Keratinocyte (primary cell): ENCODE measurements at regions not wholly inside any gene's neighbourhood (a gene's known extent, or its start where the extent isn't known, plus 50 kb on each side); places are given as distances from the start of the nearest gene placed in this dataset.

Experiments
- DNase-seq: peaks from one replicate; pipeline ENCODE4 v3.0.0-alpha.2; 2011; ENCODE audit warnings: low read depth, missing footprints, low spot score
- FAIRE-seq: peaks from 2 replicates; lab custom pipeline; 2011; peaks lifted over from hg19 to GRCh38; lab: Jason Lieb, UNC
- H2AFZ ChIP-seq: 2 replicates; pipeline ENCODE4 v1.6.0; 2012; ENCODE audit warnings: low read length, control low read depth, inconsistent platforms; ENCODE audit not compliant: control insufficient read depth
- H3K27ac ChIP-seq: 2 replicates; pipeline ENCODE4 v1.5.1; 2011; ENCODE audit warnings: low read length; ENCODE audit not compliant: control insufficient read depth, insufficient read depth
- H3K27me3 ChIP-seq: 3 replicates; pipeline ENCODE4 v1.6.0; 2011; ENCODE audit warnings: low read length; ENCODE audit not compliant: control insufficient read depth, insufficient read depth; ENCODE audit errors: extremely low read depth
- H3K36me3 ChIP-seq, 2 experiments: 2 replicates in 1 of 2; 3 replicates in 1 of 2; pipeline ENCODE4 v1.5.1; 2011; ENCODE audit warnings: low read length in 2 of 2, mild to moderate bottlenecking in 1 of 2; ENCODE audit not compliant: control insufficient read depth in 2 of 2, insufficient read depth in 2 of 2; ENCODE audit errors: extremely low read depth in 1 of 2
- H3K4me1 ChIP-seq: 3 replicates; pipeline ENCODE4 v1.5.1; 2011; ENCODE audit warnings: low read length; ENCODE audit not compliant: control insufficient read depth, insufficient read depth; ENCODE audit errors: extremely low read depth
- H3K4me2 ChIP-seq: 3 replicates; pipeline ENCODE4 v1.6.0; 2011; ENCODE audit warnings: low read depth, low read length; ENCODE audit not compliant: control insufficient read depth, insufficient read depth; ENCODE audit errors: extremely low read depth
- H3K4me3 ChIP-seq, 3 experiments: fragments of 200-600 bp in 1 of 3; sonication (generic) in 1 of 3; 2 replicates in 2 of 3; 3 replicates in 1 of 3; pipeline ENCODE4 v1.5.1; 2011 to 2016; ENCODE audit warnings: low read length in 3 of 3, mild to moderate bottlenecking in 3 of 3, control low read depth in 2 of 3, inconsistent platforms in 1 of 3, low read depth in 1 of 3, mixed read lengths in 1 of 3, mixed run types in 1 of 3, moderate library complexity in 1 of 3; ENCODE audit not compliant: control insufficient read depth in 2 of 3, insufficient read depth in 2 of 3; ENCODE audit errors: extremely low read depth in 1 of 3
- H3K79me2 ChIP-seq: 2 replicates; pipeline ENCODE4 v1.6.0; 2012; ENCODE audit warnings: low read length; ENCODE audit not compliant: control insufficient read depth, insufficient read depth
- H3K9ac ChIP-seq: 3 replicates; pipeline ENCODE4 v1.6.0; 2011; ENCODE audit warnings: low read length; ENCODE audit not compliant: control insufficient read depth, insufficient read depth; ENCODE audit errors: extremely low read depth
- H3K9me1 ChIP-seq: 3 replicates; pipeline ENCODE4 v1.6.0; 2011; ENCODE audit warnings: low read length; ENCODE audit not compliant: control insufficient read depth, insufficient read depth; ENCODE audit errors: extremely low read depth
- H3K9me3 ChIP-seq: 2 replicates; pipeline ENCODE4 v1.5.1; 2012; ENCODE audit warnings: low read depth, low read length; ENCODE audit not compliant: control insufficient read depth
- H4K20me1 ChIP-seq: 3 replicates; pipeline ENCODE4 v1.6.0; 2011; ENCODE audit warnings: low read length; ENCODE audit not compliant: control insufficient read depth, insufficient read depth; ENCODE audit errors: extremely low read depth
- CTCF ChIP-seq, 3 experiments: IDR thresholded peaks in 1 of 3; conservative IDR thresholded peaks in 1 of 3; optimal IDR thresholded peaks in 1 of 3; 2 replicates in 2 of 3; 3 replicates in 1 of 3; pipeline versions ENCODE3 to v1.5.1; 2011; ENCODE audit warnings: low read length in 3 of 3, mild to moderate bottlenecking in 3 of 3, moderate library complexity in 2 of 3, control low read depth in 1 of 3, inconsistent platforms in 1 of 3; ENCODE audit not compliant: insufficient read depth in 2 of 3; ENCODE audit errors: extremely low read depth in 1 of 3
- EZH2 ChIP-seq: IDR thresholded peaks from one replicate; pipeline ENCODE4 v1.6.1; 2012; ENCODE audit warnings: inconsistent platforms, mild to moderate bottlenecking, low read length, moderate library complexity
- dilution Hi-C: fragments of 300-500 bp; cut with MboI; formaldehyde crosslinking; loops from one replicate; pipeline ENCODE4 v1.7.0; 2020; ENCODE audit warnings: low sequenced_read_pairs; ENCODE audit not compliant: extremely low pct_ligation_motif_present

- H2AFZ ChIP-seq: no peak overlapping the region
- H3K4me2 ChIP-seq: no peak overlapping the region
- H3K9me1 ChIP-seq: no peaks in the 10 kb centered on the region
- H3K4me1 ChIP-seq: peaks cover 9% of the 10 kb centered on the region
- H3K9me3 ChIP-seq: no peaks in the 10 kb centered on the region
- no peak for FAIRE-seq
- H3K27me3 ChIP-seq: no peaks in the 10 kb centered on the region
- H3K79me2 ChIP-seq: no peaks in the 10 kb centered on the region
- no peak for DNase-seq
- no peak overlapping the region for H3K4me3 ChIP-seq
- dilution Hi-C loops: no loop called here
- no peak overlapping the region for H3K9ac ChIP-seq
- H3K36me3 ChIP-seq: no peaks in the 10 kb centered on the region
- no peak overlapping the region for H3K27ac ChIP-seq
- TF ChIP-seq CTCF (optimal IDR thresholded peaks at IDR 0.05 in 1 of 3, IDR thresholded peaks at IDR 0.05 in 1 of 3, conservative IDR thresholded peaks at IDR 0.05 in 1 of 3; ENCODE audit: extremely low read depth in 1 of 3, insufficient read depth in 2 of 3, low read length in 3 of 3): no peak
- no peaks in the 10 kb centered on the region for H4K20me1 ChIP-seq
These were observed 142.6 kb downstream of the INHBB start for GRCh38 chr2:120488531-120488930.

DNA sequence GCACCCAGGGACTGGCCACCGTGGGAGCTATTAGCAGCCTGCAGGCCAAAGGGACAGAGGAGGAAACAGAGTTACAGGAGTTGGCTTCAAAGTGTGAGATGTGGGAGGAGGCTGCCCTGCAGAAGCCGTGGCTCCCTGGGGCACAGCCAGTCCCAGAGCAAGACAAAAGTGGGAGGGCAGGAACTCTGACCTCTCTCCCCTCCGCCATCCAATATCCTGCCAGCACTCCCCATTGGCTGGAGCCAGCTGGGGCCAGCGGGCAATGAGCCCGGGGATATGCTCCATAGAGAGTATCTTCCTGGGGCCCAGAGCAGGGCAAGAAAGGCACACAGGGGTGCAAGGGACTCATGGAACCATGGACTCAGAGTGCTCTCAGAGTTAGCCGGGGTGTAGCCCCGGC is 143.1 kb downstream of the INHBB start:
- Histone ChIP-seq H3K79me2 (no peaks in the 10 kb centered on the region), H3K4me3 (no peak overlapping the region), H4K20me1 (no peaks in the 10 kb centered on the region), H3K27ac (no peak overlapping the region), H3K27me3 (no peaks in the 10 kb centered on the region), H3K36me3 (no peaks in the 10 kb centered on the region), H2AFZ (no peak overlapping the region), H3K9ac (no peak overlapping the region), H3K9me3 (no peaks in the 10 kb centered on the region), H3K4me1 (peaks cover 9% of the 10 kb centered on the region), H3K9me1 (no peaks in the 10 kb centered on the region), H3K4me2 (no peak overlapping the region)
- FAIRE-seq (no peak), DNase-seq (no peak)
- dilution Hi-C loops: no loop called here
- TF ChIP-seq EZH2 (no peak), CTCF (optimal IDR thresholded peaks at IDR 0.05 in 1 of 3, IDR thresholded peaks at IDR 0.05 in 1 of 3, conservative IDR thresholded peaks at IDR 0.05 in 1 of 3; ENCODE audit: extremely low read depth in 1 of 3, insufficient read depth in 2 of 3, low read length in 3 of 3) (no peak)
